Tongue (tissue), 1 donor: ENCODE measurements at regions not wholly inside any gene's neighbourhood (a gene's known extent, or its start where the extent isn't known, plus 50 kb on each side); places are given as distances from the start of the nearest gene placed in this dataset.
"Not testable (repeated sequence)": the region's sequence is repeated elsewhere in the genome, so short reads cannot be mapped to it uniquely, and the experiment has no call there.

Experiments used
- DNase-seq: peaks from one replicate; pipeline ENCODE4 v3.0.0-alpha.2; 2015

DNA sequence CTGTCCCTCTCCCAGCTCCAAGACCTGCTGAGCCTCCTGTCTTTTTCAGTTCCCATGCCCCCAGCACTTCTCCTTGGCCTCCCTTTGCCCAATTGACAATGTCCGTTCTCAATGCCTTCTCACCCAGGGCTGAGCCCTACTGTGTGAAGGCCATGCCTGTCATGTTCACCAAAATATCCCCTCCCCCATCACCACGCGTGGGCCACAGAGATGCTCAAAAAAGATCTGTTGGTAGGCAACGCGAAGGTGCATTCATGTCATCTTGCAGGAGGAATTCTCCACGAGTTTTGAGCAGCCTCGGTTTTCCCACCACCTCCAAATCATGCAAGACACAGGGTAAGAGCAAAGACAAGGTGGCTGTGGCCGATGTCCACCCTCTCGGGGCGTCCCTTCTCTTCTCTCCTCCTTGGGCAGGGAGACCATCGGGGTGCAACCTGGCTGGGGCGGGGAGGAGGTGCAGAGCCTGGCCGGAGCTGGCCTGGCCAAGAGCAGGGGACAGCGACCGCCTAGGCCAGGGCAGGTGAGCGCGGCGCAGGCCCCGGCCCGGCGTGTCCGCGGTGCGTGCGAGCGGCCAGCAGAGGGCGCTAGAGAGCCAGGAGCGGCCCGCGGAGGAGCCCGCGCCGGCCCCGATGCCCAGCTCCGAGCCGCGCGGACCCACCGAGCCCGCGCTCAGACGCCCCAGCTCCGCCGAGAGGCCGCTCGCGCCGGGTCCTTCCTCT lies 56.3 kb upstream of the KRTAP5-11 start:
- DNase-seq, result peak; percentile 68

DNA sequence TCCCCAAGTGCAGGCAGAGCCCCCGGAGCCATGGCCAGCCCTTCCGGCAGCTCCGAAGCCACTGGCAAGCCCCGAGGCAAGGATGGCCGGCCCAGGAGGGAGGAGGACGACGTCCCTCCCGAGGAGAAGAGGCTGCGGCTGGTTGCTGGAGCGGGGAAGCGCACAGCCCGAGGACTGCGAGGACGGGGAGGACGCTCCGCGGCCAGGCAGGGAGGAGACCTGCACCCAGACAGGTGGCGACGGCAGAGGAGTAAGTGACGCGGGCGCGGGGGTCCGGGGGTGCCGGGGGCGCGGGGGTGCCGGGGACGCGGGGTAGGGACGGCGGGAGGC lies 56.8 kb upstream of the KRTAP5-11 start:
- peak; percentile 28 for DNase-seq

DNA sequence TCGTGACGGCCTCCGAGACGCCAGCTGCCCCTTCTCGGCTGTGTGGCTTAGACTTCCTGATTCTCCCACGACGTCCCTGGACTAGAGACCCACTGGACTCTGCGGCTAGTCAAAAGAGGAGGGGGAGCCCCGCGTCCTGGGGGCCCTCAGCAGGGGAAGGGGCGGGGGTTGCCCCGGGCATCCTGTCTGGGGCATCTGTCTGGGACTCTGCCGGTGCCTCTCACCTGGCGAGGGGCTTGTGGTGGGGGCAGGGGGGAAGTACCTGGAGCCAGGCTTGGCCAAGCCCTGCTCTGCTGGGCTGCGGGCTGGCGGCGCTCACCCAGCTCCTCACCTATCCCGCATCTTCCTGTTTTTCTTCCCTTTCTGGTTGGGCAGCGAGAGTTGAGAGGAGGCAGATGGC lies 57.2 kb upstream of the KRTAP5-11 start:
- DNase-seq, result not testable (repeated sequence)

GRCh38 chr11:71647078-71647477 lies 64.4 kb upstream of the KRTAP5-11 start:
- DNase-seq, result not testable (repeated sequence)

DNA sequence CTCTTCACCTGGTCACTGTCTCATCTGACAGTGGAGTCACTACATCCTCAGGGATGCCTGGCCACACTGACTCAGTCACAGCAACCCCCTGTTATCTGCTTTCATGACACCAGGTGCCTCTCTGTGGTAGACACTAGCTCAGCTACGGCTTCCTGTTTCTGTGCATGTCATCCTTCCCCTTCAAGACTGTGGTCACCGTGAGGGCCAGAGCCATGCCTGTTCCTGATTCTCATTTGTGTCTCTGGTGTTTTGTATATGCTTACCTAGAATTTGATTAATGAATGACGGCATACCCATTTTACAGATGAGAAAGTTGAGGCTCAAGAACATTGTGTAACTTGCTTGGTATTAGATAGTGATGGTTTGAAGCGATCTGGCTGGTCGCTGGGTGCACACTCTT lies 70.3 kb upstream of the KRTAP5-11 start:
- DNase-seq, result not testable (repeated sequence)

DNA sequence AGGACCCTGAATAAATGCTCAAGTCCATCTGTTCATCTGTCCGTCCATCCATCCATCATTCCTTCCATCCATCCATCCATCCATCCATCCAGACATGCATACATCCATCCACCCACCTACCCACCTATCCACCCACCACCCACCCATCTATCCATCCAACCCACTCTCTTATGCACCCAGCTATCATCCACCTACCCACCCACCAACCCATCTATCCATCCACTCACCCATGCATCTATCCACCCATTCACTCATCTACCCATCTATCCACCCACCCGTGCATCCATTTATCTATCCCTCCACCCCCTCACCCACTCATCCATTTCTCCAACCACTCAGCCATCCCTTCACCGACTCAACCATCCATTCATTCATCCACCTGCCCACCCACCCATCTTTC lies 71.7 kb upstream of the KRTAP5-11 start:
- DNase-seq, result not testable (repeated sequence)

GRCh38 chr11:71655041-71655440 lies 72.4 kb upstream of the KRTAP5-11 start:
- DNase-seq, result not testable (repeated sequence)

DNA sequence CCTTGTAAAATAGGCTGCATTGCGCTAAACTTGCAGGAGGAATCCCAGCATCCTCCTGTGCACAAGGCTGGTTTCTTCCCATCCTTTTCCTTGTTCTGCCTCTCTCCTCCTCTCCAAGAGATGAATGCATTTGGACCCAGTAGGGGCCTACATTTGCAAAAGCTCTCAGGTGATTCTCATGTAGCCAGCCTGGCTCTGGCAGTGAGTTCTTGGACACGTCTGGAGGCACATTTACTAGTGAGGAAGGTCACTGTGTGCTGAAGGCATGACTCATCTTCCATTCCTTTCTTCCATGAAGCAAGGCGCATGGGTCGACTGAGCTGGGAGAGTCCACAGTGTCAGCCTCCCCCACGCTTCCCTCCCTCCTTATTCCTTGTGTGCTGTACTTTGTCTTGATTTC lies 73.8 kb upstream of the KRTAP5-11 start:
- DNase-seq, result not testable (repeated sequence)

- not testable (repeated sequence) for DNase-seq
These were observed 82.3 kb upstream of the KRTAP5-11 start for GRCh38 chr11:71664941-71665340.

DNA sequence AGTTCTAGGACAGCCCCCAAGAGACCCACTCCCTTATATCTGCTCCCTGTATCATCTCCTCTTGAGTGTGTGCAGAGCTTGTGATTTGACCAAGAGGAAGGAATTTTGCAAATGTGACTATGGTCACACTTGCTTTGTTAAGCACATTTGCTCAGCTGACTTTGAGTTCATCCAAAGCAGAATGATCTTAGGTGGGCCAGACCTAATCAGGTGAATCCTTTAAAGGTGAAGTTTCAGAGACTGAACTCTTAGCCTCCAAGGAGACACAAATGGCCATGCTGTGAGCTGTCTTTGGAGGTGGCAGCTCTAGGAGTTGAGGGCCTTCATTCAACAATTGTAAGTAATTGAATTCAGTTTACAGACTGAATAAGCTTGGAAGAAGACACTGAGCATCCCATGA lies 115.4 kb upstream of the KRTAP5-11 start:
- not testable (repeated sequence) for DNase-seq

DNA sequence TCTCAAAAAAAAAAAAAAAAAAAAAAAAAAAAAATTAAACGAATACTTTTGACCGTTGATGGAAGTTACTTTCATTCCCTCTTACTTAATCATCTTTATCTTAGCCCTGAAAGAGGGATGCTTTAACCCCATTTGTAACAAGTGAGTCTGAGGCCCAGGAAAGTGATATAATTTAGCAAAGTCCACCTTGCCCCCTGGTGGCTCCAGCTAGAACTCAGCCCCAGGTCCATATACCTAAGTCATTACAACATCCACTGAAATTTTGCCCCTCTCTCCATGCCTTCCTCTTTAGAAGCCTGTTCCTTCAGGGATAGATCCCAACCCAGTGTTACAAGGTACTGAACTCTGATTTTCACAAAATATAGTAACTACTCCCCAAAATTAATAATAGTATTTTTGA lies 116.3 kb upstream of the KRTAP5-11 start:
- DNase-seq, result not testable (repeated sequence)

DNA sequence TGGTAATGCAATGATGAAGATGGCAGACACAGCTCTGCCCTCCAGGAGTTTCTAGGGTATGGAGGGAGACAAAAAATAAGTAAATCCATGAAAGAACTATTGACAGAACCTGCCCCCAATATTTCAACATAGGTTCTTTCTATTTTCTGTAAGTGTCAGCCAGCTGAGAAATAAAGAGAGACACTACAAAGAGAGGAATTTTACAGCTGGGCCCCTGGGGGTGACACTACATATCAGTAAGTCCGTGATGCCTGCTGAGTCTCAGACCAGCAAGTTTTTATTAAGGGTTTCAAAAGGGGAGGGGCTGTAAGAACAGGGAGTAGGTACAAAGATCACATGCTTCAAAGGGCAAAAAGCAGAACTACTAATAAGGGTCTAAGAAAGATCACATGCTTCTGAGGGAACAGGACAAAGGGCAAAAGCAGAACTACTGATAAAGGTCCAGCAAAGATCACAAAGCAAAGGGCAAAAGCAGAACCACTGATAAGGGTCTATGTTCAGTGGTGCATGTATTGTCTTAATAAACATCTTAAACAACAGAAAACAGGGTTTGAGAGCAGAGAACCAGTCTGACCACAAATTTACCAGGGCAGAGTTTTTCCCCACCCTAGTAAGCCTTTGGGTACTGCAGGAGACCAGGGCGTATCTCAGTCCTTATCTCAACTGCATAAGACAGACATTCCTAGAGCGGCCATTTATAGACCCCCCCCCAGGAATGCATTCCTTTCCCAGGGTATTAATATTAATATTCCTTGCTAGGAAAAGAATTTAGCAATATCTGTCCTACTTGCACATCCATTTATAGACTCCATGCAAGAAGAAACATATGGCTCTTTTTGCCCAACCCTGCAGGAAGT lies 119.0 kb upstream of the KRTAP5-11 start:
- not testable (repeated sequence) for DNase-seq

GRCh38 chr11:71705086-71705737 lies 122.5 kb upstream of the KRTAP5-11 start:
- not testable (repeated sequence) for DNase-seq

- not testable (repeated sequence) for DNase-seq
These were observed 123.2 kb upstream of the KRTAP5-11 start for GRCh38 chr11:71705738-71706432.

DNA sequence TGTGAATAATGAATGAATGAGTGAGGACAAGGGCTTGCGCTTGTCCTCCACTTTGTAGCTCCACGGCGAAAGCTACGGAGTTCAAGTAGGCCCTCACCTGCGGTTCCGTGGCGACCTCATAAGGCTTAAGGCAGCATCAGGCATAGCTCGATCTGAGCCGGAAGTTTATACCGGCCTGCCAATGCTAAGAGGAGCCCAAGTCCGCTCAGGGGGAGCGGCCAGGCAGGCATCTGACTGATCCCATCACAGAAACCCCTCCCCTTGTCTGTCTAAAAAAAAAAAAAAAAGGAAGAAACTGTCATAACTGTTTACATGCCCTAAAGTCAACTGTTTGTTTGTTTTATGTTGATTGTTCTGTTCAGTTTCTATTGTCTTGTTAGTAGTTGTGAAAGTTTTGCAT lies 124.4 kb upstream of the KRTAP5-11 start:
- DNase-seq, result not testable (repeated sequence)

DNA sequence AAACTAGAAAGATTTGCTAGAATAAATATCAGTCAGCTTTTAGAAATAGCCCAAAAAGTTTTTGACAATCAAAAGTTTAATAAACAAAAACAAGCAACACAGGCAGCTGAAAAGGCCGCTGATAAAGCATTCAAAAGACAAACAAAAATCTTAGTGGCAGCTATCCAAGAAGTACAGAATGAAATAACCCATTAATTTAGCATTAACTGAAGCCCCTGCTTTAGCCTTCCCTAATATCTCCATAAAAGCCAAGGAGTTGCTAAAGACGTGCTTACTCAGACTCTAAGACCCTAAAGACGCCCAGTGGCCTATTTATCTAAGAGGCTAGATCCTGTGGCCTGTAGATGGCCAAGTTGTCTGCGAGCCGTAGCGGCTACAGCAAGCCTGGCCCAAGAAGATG lies 123.5 kb upstream of the DEFB108B start:
- not testable (repeated sequence) for DNase-seq

DNA sequence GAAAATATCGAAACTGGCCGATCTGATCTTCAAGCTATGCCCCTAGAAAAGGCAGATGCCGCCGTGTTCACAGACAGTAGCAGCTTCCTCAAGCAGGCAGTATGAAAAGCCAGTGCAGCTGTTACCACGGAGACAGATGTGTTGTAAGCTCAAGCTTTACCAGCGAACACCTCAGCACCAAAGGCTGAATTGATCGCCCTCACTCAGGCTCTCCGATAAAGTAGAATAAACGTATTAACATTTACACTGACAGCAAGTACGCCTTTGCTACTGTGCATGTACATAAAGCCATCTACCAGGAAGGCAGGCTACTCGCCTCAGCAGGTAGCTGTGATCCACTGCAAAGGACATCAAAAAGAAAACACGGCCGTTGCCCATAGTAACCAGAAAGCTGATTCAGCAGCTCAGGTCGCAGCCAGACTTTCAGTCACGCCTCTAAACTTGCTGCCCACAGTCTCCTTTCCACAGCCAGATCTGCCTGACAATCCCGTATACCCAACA lies 122.8 kb upstream of the DEFB108B start:
- DNase-seq, result peak; percentile 24

- not testable (repeated sequence) for DNase-seq
These were observed 122.2 kb upstream of the DEFB108B start for GRCh38 chr11:71710701-71711385.

GRCh38 chr11:71712350-71712749 lies 120.7 kb upstream of the DEFB108B start:
- not testable (repeated sequence) for DNase-seq

DNA sequence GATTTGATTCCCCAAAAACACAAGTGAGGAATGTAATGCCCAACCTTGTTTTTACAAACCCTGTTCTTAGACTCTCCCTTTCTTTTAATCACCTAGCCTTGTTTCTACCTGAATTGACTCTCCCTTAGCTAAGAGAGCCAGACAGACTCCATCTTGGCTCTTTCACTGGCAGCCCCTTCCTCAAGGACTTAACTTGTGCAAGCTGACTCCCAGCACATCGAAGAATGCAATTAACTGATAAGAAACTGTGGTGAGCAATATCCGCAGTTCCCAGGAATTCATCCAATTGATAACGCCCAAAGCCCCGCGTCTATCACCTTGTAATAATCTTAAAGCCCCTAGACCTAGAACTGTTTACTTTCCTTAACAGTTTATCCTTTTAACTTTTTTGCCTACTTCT lies 120.2 kb upstream of the DEFB108B start:
- not testable (repeated sequence) for DNase-seq

DNA sequence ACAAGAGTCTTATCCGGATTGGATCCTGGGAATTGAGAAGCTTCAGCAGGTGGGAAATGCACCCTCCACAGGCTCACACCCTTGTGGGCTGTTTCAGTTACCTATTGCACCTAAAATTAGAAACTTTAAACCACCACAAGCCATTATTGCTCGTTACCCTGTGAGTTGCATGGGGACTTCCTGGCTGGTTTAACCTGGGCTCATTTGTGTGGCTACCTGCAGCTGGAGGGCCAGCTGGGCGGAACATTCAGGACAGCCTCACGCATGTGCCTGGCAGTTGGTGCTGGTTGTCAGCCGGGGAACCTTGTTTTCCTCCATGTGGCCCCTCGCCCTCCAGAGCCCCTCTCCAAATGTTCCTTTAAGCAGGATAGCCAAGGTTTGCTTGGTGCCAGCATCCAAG lies 118.5 kb upstream of the DEFB108B start:
- not testable (repeated sequence) for DNase-seq
